ENCODE measurements at regions not wholly inside any gene's neighbourhood (a gene's known extent, or its start where the extent isn't known, plus 50 kb on each side); places are given as distances from the start of the nearest gene placed in this dataset.

- TF ChIP-seq TCF7L2 (IDR thresholded peaks at IDR 0.05; ENCODE audit: low read depth, low read length) (no peak), REST (IDR thresholded peaks at IDR 0.05; ENCODE audit: insufficient read depth in 1 of 2, low read depth in 2 of 2, low read length in 1 of 2) (no peak), POLR2AphosphoS5 (IDR thresholded peaks at IDR 0.05; ENCODE audit: low read depth, low read length) (no peak), SIN3A (IDR thresholded peaks at IDR 0.05; ENCODE audit: borderline replicate concordance, insufficient read depth, low read depth, low read length) (no peak), CTCF (IDR thresholded peaks at IDR 0.05) (no peak)
- CTCF ChIA-PET = no interaction called here
- Histone ChIP-seq H3K27ac (ENCODE audit: low read length) (no peak overlapping the region), H3K4me3 (ENCODE audit: low read depth in 2 of 2, low read length in 2 of 2) (no peak overlapping the region), H3K9me3 (ENCODE audit: control insufficient read depth, insufficient read depth, low read depth, low read length) (no peaks in the 10 kb centered on the region), H3K27me3 (ENCODE audit: control insufficient read depth, insufficient read depth, low read length) (no peaks in the 10 kb centered on the region), H3K4me1 (ENCODE audit: control insufficient read depth, insufficient read depth, low read length) (no peaks in the 10 kb centered on the region), H3K36me3 (ENCODE audit: control insufficient read depth, insufficient read depth, low read length) (no peaks in the 10 kb centered on the region)
- in situ Hi-C loops (cut with HindIII; ENCODE audit: low pct_unique_long_range_greater_than_20kb, low sequenced_read_pairs) = no loop called here
- no peak for ATAC-seq
- POLR2A ChIA-PET = no interaction called here
- BruUV-seq (replicated peaks) = no TSS peak
- intact Hi-C loops (cut with micrococcal nuclease; ENCODE audit: unreplicated experiment) = no loop called here
- no peak for DNase-seq (ENCODE audit: low read depth, low spot score)
These were observed 140.2 kb downstream of the KLF5 start for GRCh38 chr13:73198991-73199411.

- TF ChIP-seq CTCF (IDR thresholded peaks at IDR 0.05) (no peak), TCF7L2 (IDR thresholded peaks at IDR 0.05; ENCODE audit: low read depth, low read length) (no peak)
- BruUV-seq (replicated peaks) = no TSS peak
- ATAC-seq (no peak), DNase-seq (ENCODE audit: low read depth, low spot score) (no peak)
- Histone ChIP-seq H3K27ac (ENCODE audit: low read length) (no peak overlapping the region), H3K36me3 (ENCODE audit: control insufficient read depth, insufficient read depth, low read length) (no peaks in the 10 kb centered on the region), H3K27me3 (ENCODE audit: control insufficient read depth, insufficient read depth, low read length) (no peaks in the 10 kb centered on the region), H3K4me3 (ENCODE audit: low read depth in 2 of 2, low read length in 2 of 2) (no peak overlapping the region), H3K4me1 (ENCODE audit: control insufficient read depth, insufficient read depth, low read length) (no peaks in the 10 kb centered on the region), H3K9me3 (ENCODE audit: control insufficient read depth, insufficient read depth, low read depth, low read length) (no peaks in the 10 kb centered on the region)
- intact Hi-C loops (cut with micrococcal nuclease; ENCODE audit: unreplicated experiment) = no loop called here
- ChIA-PET POLR2A (no interaction called here), CTCF (no interaction called here)
- in situ Hi-C loops (cut with HindIII; ENCODE audit: low pct_unique_long_range_greater_than_20kb, low sequenced_read_pairs) = no loop called here
These were observed 136.3 kb downstream of the KLF5 start for GRCh38 chr13:73195091-73195490.

- ATAC-seq (no peak), DNase-seq (ENCODE audit: low read depth, low spot score) (no peak)
- Histone ChIP-seq H3K4me1 (ENCODE audit: control insufficient read depth, insufficient read depth, low read length) (no peaks in the 10 kb centered on the region), H3K9me3 (ENCODE audit: control insufficient read depth, insufficient read depth, low read depth, low read length) (no peaks in the 10 kb centered on the region), H3K36me3 (ENCODE audit: control insufficient read depth, insufficient read depth, low read length) (no peaks in the 10 kb centered on the region), H3K27me3 (ENCODE audit: control insufficient read depth, insufficient read depth, low read length) (no peaks in the 10 kb centered on the region), H3K4me3 (ENCODE audit: low read depth in 2 of 2, low read length in 2 of 2) (no peak overlapping the region), H3K27ac (ENCODE audit: low read length) (no peak overlapping the region)
- in situ Hi-C loops (cut with HindIII; ENCODE audit: low pct_unique_long_range_greater_than_20kb, low sequenced_read_pairs) (no loop called here), intact Hi-C loops (cut with micrococcal nuclease; ENCODE audit: unreplicated experiment) (no loop called here)
- ChIA-PET CTCF (no interaction called here), POLR2A (no interaction called here)
- TF ChIP-seq CTCF (IDR thresholded peaks at IDR 0.05) = no peak
- TF ChIP-seq TCF7L2 (IDR thresholded peaks at IDR 0.05; ENCODE audit: low read depth, low read length) = no peak
- no peak for TF ChIP-seq POLR2AphosphoS5 (IDR thresholded peaks at IDR 0.05; ENCODE audit: low read depth, low read length)
- no peak for TF ChIP-seq SIN3A (IDR thresholded peaks at IDR 0.05; ENCODE audit: borderline replicate concordance, insufficient read depth, low read depth, low read length)
- no peak for TF ChIP-seq REST (IDR thresholded peaks at IDR 0.05; ENCODE audit: insufficient read depth in 1 of 2, low read depth in 2 of 2, low read length in 1 of 2)
- BruUV-seq (replicated peaks) = no TSS peak
These were observed 135.5 kb downstream of the KLF5 start for GRCh38 chr13:73194310-73194709.
